K562 (cell line): ENCODE measurements at regions not wholly inside any gene's neighbourhood (a gene's known extent, or its start where the extent isn't known, plus 50 kb on each side); places are given as distances from the start of the nearest gene placed in this dataset.

Source experiments
- ATF1 ChIP-seq, 2 experiments: fragments of 450-650 bp in 1 of 2; IDR thresholded peaks; 2 replicates each; pipeline ENCODE4 v1.6.1; 2016; ENCODE audit warnings: missing compliant biosample characterization in 1 of 2, missing genetic modification characterization in 1 of 2
- BHLHE40 ChIP-seq: IDR thresholded peaks from 2 replicates; pipeline ENCODE4 v1.6.1; 2011; ENCODE audit warnings: low read length, improper control_type of control experiment
- CAMTA2 ChIP-seq: fragments of 250-450 bp; sonication (Bioruptor Pico); conservative IDR thresholded peaks from 2 replicates; pipeline ENCODE4 v1.5.1; 2022
- CREB1 ChIP-seq, 2 experiments: sonication (generic) in 1 of 2; formaldehyde crosslinking in 1 of 2; IDR thresholded peaks; 2 replicates each; pipeline versions ENCODE4 v1.6.1 to v1.8.0; 2012 to 2022; ENCODE audit warnings: inconsistent platforms in 1 of 2, mild to moderate bottlenecking in 1 of 2, missing genetic modification reagents in 1 of 2, moderate library complexity in 1 of 2
- E2F3 ChIP-seq: fragments of 250-450 bp; sonication (Bioruptor Pico); IDR thresholded peaks from 2 replicates; pipeline ENCODE4 v1.4.0; 2020; ENCODE audit warnings: mild to moderate bottlenecking
- EHMT2 ChIP-seq: fragments of 450-650 bp; IDR thresholded peaks from 2 replicates; pipeline ENCODE4 v1.6.1; 2018; ENCODE audit warnings: antibody characterized with exemption
- FOSL1 ChIP-seq: fragments of 200-800 bp; sonication (Bioruptor generic); conservative IDR thresholded peaks from 2 replicates; pipeline ENCODE4 v1.6.1; 2016; ENCODE audit warnings: missing genetic modification characterization, missing compliant biosample characterization
- GABPB1 ChIP-seq: sonication (generic); formaldehyde crosslinking; IDR thresholded peaks from 2 replicates; pipeline ENCODE4 v1.8.0; 2022; ENCODE audit warnings: mild to moderate bottlenecking, missing genetic modification reagents
- MAFK ChIP-seq: IDR thresholded peaks from 2 replicates; pipeline ENCODE4 v1.6.1; 2011; ENCODE audit warnings: low read length, improper control_type of control experiment
- MEF2A ChIP-seq: IDR thresholded peaks from 2 replicates; pipeline ENCODE4 v1.6.1; 2011; ENCODE audit warnings: low read depth, mild to moderate bottlenecking, low read length, moderate library complexity; ENCODE audit not compliant: control insufficient read depth
- MEF2D ChIP-seq: conservative IDR thresholded peaks from 2 replicates; pipeline ENCODE4 v1.6.1; 2016; ENCODE audit warnings: low read depth, missing genetic modification characterization, missing compliant biosample characterization
- NCOA1 ChIP-seq: fragments of 450-650 bp; IDR thresholded peaks from 2 replicates; pipeline ENCODE4 v1.6.1; 2016; ENCODE audit warnings: low read depth
- NEUROD1 ChIP-seq: fragments of 150-350 bp; IDR thresholded peaks from 2 replicates; pipeline ENCODE4 v1.6.1; 2014; ENCODE audit warnings: borderline replicate concordance, low read length, low read depth; ENCODE audit not compliant: partially characterized antibody
- POLR2AphosphoS2 ChIP-seq: IDR thresholded peaks from 2 replicates; pipeline ENCODE4 v1.6.1; 2012; ENCODE audit warnings: low read length, improper control_type of control experiment
- RBM15 ChIP-seq: fragments of 200-400 bp; formaldehyde crosslinking; IDR thresholded peaks from 2 replicates; pipeline ENCODE4 v1.6.1; 2018; ENCODE audit warnings: mild to moderate bottlenecking, low read length, moderate library complexity; ENCODE audit not compliant: insufficient read depth
- SMARCA4 ChIP-seq: fragments of 450-650 bp; IDR thresholded peaks from 2 replicates; pipeline ENCODE4 v1.6.1; 2016
- SMARCC2 ChIP-seq: fragments of 450-650 bp; IDR thresholded peaks from 2 replicates; pipeline ENCODE4 v1.6.1; 2017; ENCODE audit warnings: antibody characterized with exemption, moderate library complexity, mild to moderate bottlenecking, low read depth
- TAF7 ChIP-seq: fragments of 450-650 bp; IDR thresholded peaks from 2 replicates; pipeline ENCODE4 v1.6.1; 2016; ENCODE audit warnings: missing genetic modification characterization, missing compliant biosample characterization
- TAL1 ChIP-seq: fragments of 450-650 bp; IDR thresholded peaks from 2 replicates; pipeline ENCODE4 v1.6.1; 2016; ENCODE audit warnings: mild to moderate bottlenecking
- TCF7 ChIP-seq: sonication (generic); IDR thresholded peaks from 2 replicates; pipeline ENCODE4 v1.6.1; 2016; ENCODE audit warnings: antibody characterized with exemption, borderline replicate concordance
- TEAD4 ChIP-seq, 2 experiments: sonication (generic) in 1 of 2; formaldehyde crosslinking in 1 of 2; IDR thresholded peaks; 2 replicates each; pipeline versions ENCODE4 v1.6.1 to v1.8.0; 2012 to 2022; ENCODE audit warnings: borderline replicate concordance in 1 of 2, inconsistent platforms in 1 of 2, low read length in 1 of 2, mild to moderate bottlenecking in 1 of 2, missing genetic modification reagents in 1 of 2
- TRIM24 ChIP-seq, 2 experiments: fragments of 450-650 bp; IDR thresholded peaks; 2 replicates each; pipeline ENCODE4 v1.6.1; 2016
- XRCC3 ChIP-seq: fragments of 450-650 bp; IDR thresholded peaks from 2 replicates; pipeline ENCODE4 v1.6.1; 2017; ENCODE audit warnings: mild to moderate bottlenecking, moderate library complexity
- ZKSCAN1 ChIP-seq: fragments of 150-350 bp; IDR thresholded peaks from 2 replicates; pipeline ENCODE4 v1.6.1; 2016; ENCODE audit warnings: low read depth, low read length
- ZNF444 ChIP-seq: fragments of 250-450 bp; sonication (Bioruptor Pico); IDR thresholded peaks from 2 replicates; pipeline ENCODE4 v1.4.0; 2020; ENCODE audit warnings: mild to moderate bottlenecking, moderate library complexity
- TF ChIP-seq, protein P1 (sequence below): fragments of 450-650 bp; formaldehyde crosslinking; IDR thresholded peaks from 2 replicates; pipeline ENCODE4 v1.4.0; 2022; ENCODE audit warnings: missing genetic modification characterization
- TF ChIP-seq, protein P2 (sequence below): sonication (generic); formaldehyde crosslinking; IDR thresholded peaks from 2 replicates; pipeline ENCODE4 v1.8.1; 2023; ENCODE audit warnings: mild to moderate bottlenecking, missing genetic modification reagents

DNA sequence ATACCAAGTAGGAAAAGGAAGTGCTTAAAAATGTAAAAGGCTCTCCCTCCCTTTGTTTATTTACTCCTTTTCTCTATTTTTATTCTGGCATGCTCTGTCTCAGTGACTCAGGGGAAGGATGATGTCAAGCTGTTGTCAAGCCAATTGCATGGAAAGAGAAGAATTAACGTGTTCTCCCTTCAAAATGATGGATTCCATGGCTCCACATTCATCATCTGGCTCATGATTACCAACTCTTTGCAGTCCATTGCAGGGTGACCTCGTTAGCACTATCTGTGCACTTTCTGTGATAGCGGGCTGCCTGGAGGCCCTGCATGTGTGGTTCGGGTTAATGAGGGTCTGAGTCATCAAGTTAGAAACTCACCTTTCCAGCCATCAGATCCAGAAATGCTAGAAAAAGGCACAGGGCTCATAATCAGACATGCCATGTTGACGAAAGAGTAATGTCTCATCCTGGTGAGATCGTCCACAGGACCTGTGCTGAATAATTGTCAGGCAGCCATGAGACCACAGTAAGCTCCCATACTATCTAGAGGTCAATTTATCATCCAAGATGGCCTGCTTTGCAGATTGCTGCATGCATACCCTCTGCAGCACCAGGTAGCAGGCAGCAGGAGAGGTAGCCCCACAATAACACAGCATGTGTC lies 79.2 kb upstream of the BTG1 start (continued):
- TF ChIP-seq TRIM24 (IDR thresholded peaks at IDR 0.05) = peak; percentile 42 to 67; a peak in 3 of 4 replicates
- no peak for TF ChIP-seq CAMTA2 (CRISPR knock-in tag)
- TF ChIP-seq NEUROD1 = no peak
- no peak for TF ChIP-seq TAF7 (tag)
- TF ChIP-seq SMARCA4 = peak; percentile 57; the same call in 1 of the 2 replicates
- TF ChIP-seq, protein P1, sequence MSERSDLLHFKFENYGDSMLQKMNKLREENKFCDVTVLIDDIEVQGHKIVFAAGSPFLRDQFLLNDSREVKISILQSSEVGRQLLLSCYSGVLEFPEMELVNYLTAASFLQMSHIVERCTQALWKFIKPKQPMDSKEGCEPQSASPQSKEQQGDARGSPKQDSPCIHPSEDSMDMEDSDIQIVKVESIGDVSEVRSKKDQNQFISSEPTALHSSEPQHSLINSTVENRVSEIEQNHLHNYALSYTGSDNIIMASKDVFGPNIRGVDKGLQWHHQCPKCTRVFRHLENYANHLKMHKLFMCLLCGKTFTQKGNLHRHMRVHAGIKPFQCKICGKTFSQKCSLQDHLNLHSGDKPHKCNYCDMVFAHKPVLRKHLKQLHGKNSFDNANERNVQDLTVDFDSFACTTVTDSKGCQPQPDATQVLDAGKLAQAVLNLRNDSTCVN (CRISPR knock-in tag) = no peak
- TF ChIP-seq XRCC3 = no peak
- no peak for TF ChIP-seq MEF2D (tag)
- 0 out of 2 replicates have a peak, but pooled peaks have one; percentile 33 for TF ChIP-seq TAL1
- no peak for TF ChIP-seq TCF7
- TF ChIP-seq ZKSCAN1 = no peak
- TF ChIP-seq CREB1 (IDR thresholded peaks at IDR 0.05) = no peak
- no peak for TF ChIP-seq CREB1 (CRISPR knock-in tag; IDR thresholded peaks at IDR 0.05)
- TF ChIP-seq TEAD4 (IDR thresholded peaks at IDR 0.05; ENCODE audit: low read length) = peak; percentile 55; the same call in 1 of the 2 replicates
- no peak for TF ChIP-seq TEAD4 (CRISPR knock-in tag; IDR thresholded peaks at IDR 0.05; ENCODE audit: borderline replicate concordance)
- no peak for TF ChIP-seq RBM15
- TF ChIP-seq, protein P2, sequence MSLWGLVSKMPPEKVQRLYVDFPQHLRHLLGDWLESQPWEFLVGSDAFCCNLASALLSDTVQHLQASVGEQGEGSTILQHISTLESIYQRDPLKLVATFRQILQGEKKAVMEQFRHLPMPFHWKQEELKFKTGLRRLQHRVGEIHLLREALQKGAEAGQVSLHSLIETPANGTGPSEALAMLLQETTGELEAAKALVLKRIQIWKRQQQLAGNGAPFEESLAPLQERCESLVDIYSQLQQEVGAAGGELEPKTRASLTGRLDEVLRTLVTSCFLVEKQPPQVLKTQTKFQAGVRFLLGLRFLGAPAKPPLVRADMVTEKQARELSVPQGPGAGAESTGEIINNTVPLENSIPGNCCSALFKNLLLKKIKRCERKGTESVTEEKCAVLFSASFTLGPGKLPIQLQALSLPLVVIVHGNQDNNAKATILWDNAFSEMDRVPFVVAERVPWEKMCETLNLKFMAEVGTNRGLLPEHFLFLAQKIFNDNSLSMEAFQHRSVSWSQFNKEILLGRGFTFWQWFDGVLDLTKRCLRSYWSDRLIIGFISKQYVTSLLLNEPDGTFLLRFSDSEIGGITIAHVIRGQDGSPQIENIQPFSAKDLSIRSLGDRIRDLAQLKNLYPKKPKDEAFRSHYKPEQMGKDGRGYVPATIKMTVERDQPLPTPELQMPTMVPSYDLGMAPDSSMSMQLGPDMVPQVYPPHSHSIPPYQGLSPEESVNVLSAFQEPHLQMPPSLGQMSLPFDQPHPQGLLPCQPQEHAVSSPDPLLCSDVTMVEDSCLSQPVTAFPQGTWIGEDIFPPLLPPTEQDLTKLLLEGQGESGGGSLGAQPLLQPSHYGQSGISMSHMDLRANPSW (CRISPR knock-in tag) = no peak
- no peak for TF ChIP-seq E2F3
- TF ChIP-seq ZNF444 (CRISPR knock-in tag) = no peak
- TF ChIP-seq GABPB1 = no peak
- peak; percentile 42 for TF ChIP-seq BHLHE40
- peak; percentile 89 for TF ChIP-seq FOSL1
- TF ChIP-seq NCOA1 = no peak
- no peak for TF ChIP-seq ATF1 (CRISPR knock-in tag; IDR thresholded peaks at IDR 0.05)
- TF ChIP-seq ATF1 (tag; IDR thresholded peaks at IDR 0.05) = peak; percentile 22; the same call in 1 of the 2 replicates
- 0 out of 2 replicates have a peak, but pooled peaks have one; percentile 36 for TF ChIP-seq EHMT2
- 0 out of 2 replicates have a peak, but pooled peaks have one; percentile 24 for TF ChIP-seq SMARCC2
- no peak for TF ChIP-seq MEF2A
- 0 out of 2 replicates have a peak, but pooled peaks have one; percentile 22 for TF ChIP-seq MAFK
- no peak for TF ChIP-seq POLR2AphosphoS2
